ENCODE measurements at regions not wholly inside any gene's neighbourhood (a gene's known extent, or its start where the extent isn't known, plus 50 kb on each side); places are given as distances from the start of the nearest gene placed in this dataset.
A peak's percentile ranks its signal among the peaks of the same experiment; 100 is the strongest.

DNA sequence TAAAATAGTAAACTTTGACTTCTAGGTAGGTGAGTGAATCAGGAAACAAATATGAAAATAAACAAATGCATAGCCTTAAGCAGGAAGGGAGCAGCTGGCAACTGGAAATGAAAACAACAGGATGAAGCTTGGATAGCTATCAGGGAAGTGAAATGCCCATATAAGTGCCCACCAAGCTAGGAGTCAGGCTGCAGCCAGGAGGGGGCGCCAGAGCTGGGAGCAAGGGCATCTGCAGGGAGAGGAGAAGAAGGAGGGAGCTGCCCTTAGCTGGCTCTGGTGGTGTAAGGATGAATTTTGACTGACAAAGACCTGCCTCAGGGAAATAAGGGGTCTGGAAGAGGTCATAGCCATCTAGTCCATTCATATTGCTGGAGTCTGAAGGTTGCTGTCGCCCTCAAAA, 298.3 kb downstream of the TDRD15 start:
- Histone ChIP-seq H3K36me3 (no peaks in the 10 kb centered on the region; the same call in 1 of the 2 replicates), H3K4me1 (no peaks in the 10 kb centered on the region; the same call in 1 of the 2 replicates), H3K9me3 (no peaks in the 10 kb centered on the region), H3K4me3 (ENCODE audit: low read depth, low read length) (no peak overlapping the region), H3K27me3 (no peaks in the 10 kb centered on the region)
- DNase-seq, result peak; percentile 84
- TF ChIP-seq, protein P1, sequence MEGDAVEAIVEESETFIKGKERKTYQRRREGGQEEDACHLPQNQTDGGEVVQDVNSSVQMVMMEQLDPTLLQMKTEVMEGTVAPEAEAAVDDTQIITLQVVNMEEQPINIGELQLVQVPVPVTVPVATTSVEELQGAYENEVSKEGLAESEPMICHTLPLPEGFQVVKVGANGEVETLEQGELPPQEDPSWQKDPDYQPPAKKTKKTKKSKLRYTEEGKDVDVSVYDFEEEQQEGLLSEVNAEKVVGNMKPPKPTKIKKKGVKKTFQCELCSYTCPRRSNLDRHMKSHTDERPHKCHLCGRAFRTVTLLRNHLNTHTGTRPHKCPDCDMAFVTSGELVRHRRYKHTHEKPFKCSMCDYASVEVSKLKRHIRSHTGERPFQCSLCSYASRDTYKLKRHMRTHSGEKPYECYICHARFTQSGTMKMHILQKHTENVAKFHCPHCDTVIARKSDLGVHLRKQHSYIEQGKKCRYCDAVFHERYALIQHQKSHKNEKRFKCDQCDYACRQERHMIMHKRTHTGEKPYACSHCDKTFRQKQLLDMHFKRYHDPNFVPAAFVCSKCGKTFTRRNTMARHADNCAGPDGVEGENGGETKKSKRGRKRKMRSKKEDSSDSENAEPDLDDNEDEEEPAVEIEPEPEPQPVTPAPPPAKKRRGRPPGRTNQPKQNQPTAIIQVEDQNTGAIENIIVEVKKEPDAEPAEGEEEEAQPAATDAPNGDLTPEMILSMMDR (IDR thresholded peaks at IDR 0.05; ENCODE audit: low read depth, low read length), result peak; percentile 87

DNA sequence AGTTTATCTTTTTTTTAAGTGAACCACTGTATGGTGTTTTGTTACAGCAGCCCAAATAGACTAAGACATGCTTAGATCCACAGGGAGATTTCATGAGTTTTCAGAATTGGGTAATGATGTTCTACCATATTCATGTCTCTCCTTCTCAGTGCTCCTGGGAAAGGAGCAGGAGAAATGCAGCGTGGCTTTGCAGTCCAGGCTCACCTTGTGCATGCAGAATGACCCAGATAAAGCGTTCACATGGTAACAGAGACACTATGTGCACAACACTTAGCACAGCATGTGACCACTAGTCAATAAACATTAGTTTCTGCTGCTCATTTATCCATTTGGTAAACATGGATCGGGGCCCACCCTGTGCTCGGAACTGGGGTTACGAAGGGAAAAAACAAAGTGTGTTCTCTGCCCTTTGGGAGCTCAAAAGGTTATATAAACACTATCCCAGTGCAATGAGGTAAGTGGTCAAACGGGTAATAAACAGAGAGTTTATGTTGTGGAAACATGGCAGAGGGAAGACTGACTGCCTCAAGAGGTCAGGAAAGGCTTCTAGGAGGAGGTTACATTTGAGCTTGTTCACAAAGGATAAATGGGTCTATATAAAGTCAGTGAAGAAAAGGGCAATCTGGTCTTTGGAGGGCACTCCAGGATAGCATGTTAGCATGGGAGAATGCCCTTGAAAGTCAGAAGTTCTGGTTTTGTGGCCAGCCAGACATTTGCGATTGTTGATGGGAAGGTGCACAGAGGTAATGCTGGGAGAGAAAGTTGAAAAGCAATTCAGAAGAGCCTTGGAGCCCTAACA, 299.2 kb downstream of the TDRD15 start:
- no peak for DNase-seq
- Histone ChIP-seq H3K4me1 (no peaks in the 10 kb centered on the region; the same call in 1 of the 2 replicates), H3K4me3 (ENCODE audit: low read depth, low read length) (no peak overlapping the region), H3K9me3 (no peaks in the 10 kb centered on the region), H3K27me3 (no peaks in the 10 kb centered on the region), H3K36me3 (no peaks in the 10 kb centered on the region)
- TF ChIP-seq, protein P1 (IDR thresholded peaks at IDR 0.05; ENCODE audit: low read depth, low read length), result no peak

DNA sequence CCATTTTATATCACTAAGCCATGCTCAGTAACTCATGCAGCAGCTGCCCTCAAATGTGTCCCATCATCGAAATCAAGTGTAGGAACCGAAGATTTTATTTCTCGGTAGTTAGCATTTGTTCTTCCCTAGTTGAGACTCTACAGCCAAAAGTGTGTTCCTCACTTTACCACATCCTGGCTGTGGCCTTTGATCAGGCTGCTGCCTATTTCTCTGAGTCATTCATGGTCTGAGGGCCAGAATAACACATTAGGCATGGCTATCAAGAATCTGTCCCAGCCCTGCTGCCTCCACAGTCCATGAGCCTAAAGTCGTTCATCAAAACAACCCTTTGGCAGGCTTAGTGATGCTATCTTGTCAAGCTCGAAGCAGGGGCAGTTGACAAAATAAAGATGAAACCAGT, 300.1 kb downstream of the TDRD15 start:
- Histone ChIP-seq H3K4me3 (ENCODE audit: low read depth, low read length) (no peak overlapping the region), H3K9me3 (no peaks in the 10 kb centered on the region), H3K27me3 (no peaks in the 10 kb centered on the region), H3K36me3 (no peaks in the 10 kb centered on the region), H3K4me1 (no peaks in the 10 kb centered on the region; the same call in 1 of the 2 replicates)
- DNase-seq, result no peak
- TF ChIP-seq, protein P1 (IDR thresholded peaks at IDR 0.05; ENCODE audit: low read depth, low read length), result no peak

DNA sequence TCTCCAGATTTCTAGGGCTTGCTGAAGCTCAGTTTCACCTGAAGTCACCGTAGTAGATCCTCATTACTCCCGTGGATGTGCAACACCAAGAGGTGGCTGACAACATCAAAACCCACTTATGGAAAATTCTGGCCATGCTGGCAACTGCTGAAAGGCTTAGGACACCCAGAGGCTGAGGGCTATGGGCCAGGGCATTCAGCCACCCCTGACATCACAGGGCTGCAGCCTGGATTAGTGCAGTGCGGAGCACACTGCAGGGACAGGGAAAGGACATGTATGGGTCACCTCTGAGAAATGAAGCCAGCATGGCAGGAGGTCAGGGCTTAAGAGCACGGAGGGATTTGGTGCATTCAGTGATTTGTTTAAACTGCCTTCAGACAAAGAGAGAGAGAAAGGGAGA, 300.6 kb downstream of the TDRD15 start:
- H3K4me1 ChIP-seq, result no peaks in the 10 kb centered on the region; the same call in 1 of the 2 replicates
- TF ChIP-seq, protein P1 (IDR thresholded peaks at IDR 0.05; ENCODE audit: low read depth, low read length), result no peak
- no peak for DNase-seq
- H3K36me3 ChIP-seq, result no peaks in the 10 kb centered on the region
- H3K27me3 ChIP-seq, result no peaks in the 10 kb centered on the region
- H3K4me3 ChIP-seq (ENCODE audit: low read depth, low read length), result no peak overlapping the region
- H3K9me3 ChIP-seq, result no peaks in the 10 kb centered on the region

DNA sequence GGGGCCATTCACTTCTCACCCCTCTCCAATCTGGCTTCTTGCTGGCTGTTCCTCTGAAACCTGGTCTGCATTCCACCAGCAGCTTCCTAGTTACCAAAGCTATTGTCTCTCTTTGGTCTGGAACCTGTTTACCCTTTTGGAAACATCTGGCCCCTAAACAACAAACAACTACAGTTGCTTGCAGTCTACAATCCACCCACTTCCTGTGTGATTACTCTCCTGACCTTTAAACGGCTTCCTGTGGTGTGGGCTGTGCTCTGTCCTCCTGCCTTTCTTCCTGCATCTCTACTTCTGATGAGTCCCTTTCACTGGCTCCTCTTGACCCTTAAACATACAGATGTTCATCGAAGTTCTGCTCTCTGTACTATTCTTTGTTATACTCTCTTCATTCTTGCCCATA, 303.8 kb downstream of the TDRD15 start:
- H3K4me3 ChIP-seq (ENCODE audit: low read depth, low read length), result no peak overlapping the region
- DNase-seq, result no peak
- H3K4me1 ChIP-seq, result peaks cover 4% of the 10 kb centered on the region
- H3K27me3 ChIP-seq, result no peaks in the 10 kb centered on the region
- H3K9me3 ChIP-seq, result no peaks in the 10 kb centered on the region
- TF ChIP-seq, protein P1 (IDR thresholded peaks at IDR 0.05; ENCODE audit: low read depth, low read length), result no peak
- H3K36me3 ChIP-seq, result no peaks in the 10 kb centered on the region

DNA sequence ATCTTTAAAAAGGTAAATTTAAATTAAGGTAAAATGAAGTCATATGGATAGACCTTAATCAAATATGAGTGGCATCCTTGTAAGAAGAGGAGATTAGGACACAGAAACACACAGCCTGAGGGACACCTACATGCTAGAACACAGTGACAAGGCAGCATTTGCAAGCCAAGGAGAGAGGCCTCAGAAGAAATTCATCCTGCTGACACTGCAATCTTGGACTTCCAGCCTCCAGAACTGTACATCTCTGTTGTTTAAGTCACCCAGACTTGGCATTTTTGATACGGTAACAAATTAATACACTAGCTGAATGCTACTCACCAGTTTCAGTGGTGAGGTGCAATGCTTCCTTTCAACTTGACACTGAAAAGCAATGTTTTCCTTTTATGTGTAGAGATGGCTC, 305.0 kb downstream of the TDRD15 start:
- Histone ChIP-seq H3K27me3 (no peaks in the 10 kb centered on the region), H3K9me3 (no peaks in the 10 kb centered on the region), H3K4me1 (peaks cover 4% of the 10 kb centered on the region), H3K4me3 (ENCODE audit: low read depth, low read length) (no peak overlapping the region), H3K36me3 (no peaks in the 10 kb centered on the region)
- DNase-seq, result no peak
- TF ChIP-seq, protein P1 (IDR thresholded peaks at IDR 0.05; ENCODE audit: low read depth, low read length), result no peak

All from BE2C (cell line).